Lower leg skin (tissue), 4 donors: ENCODE measurements at regions not wholly inside any gene's neighbourhood (a gene's known extent, or its start where the extent isn't known, plus 50 kb on each side); places are given as distances from the start of the nearest gene placed in this dataset.

Experiments used
- DNase-seq, 2 donors: peaks; one replicate each; pipeline ENCODE4 v3.0.0-alpha.2; 2019; ENCODE audit warnings: low spot score in 2 of 2
- H3K4me3 ChIP-seq: fragments of 200-600 bp; sonication (generic); 2 replicates; pipeline ENCODE4 v1.5.1; 2017; ENCODE audit warnings: mild to moderate bottlenecking, low read depth; ENCODE audit not compliant: poor library complexity, severe bottlenecking
- CTCF ChIP-seq, 3 donors: fragments of 450-650 bp; IDR thresholded peaks; one replicate each; pipeline ENCODE4 v1.5.1; 2016; ENCODE audit warnings: antibody characterized with exemption in 3 of 3, mild to moderate bottlenecking in 3 of 3, moderate library complexity in 2 of 3
- POLR2A ChIP-seq, 2 donors: fragments of 450-650 bp; IDR thresholded peaks; one replicate each; pipeline ENCODE4 v1.6.1; 2016 to 2017; ENCODE audit warnings: antibody characterized with exemption in 2 of 2, mild to moderate bottlenecking in 1 of 2, moderate library complexity in 1 of 2
- WGBS, 2 donors: methylation state at CpG; one replicate each; pipeline ENCODE4 v1.1.5; 2018; 5-methylcytosine and 5-hydroxymethylcytosine counted together
- intact Hi-C: fragments of 100-400 bp; cut with DNase I; formaldehyde crosslinking; loops from one replicate; pipeline ENCODE4 v1.15.0; 2023; ENCODE audit warnings: low total_unique reads

GRCh38 chrX:98409867-98410266 is 1526.2 kb downstream of the RPA4 start:
- WGBS, 2 donors, result 54 to 69% methylated on average over 2 of the region's 2 CpGs

GRCh38 chrX:98412058-98412457 is 1528.3 kb downstream of the RPA4 start:
- 35 to 60% methylated on average over 1 of the region's 1 CpG for WGBS, 2 donors
- no peak overlapping the region for H3K4me3 ChIP-seq
- intact Hi-C loops, result no loop called here
- TF ChIP-seq CTCF (IDR thresholded peaks at IDR 0.05) (no peak), POLR2A (IDR thresholded peaks at IDR 0.05) (no peak)
- no peak for DNase-seq

More at GRCh38 chrX:98409867-98410266, 1526.2 kb downstream of the RPA4 start:
- DNase-seq, result no peak
- TF ChIP-seq CTCF (IDR thresholded peaks at IDR 0.05) (no peak), POLR2A (IDR thresholded peaks at IDR 0.05) (no peak)
- intact Hi-C loops, result no loop called here
- no peak overlapping the region for H3K4me3 ChIP-seq

GRCh38 chrX:98422536-98422935 is 1538.8 kb downstream of the RPA4 start:
- no peak for TF ChIP-seq CTCF (IDR thresholded peaks at IDR 0.05)
- no peak for TF ChIP-seq POLR2A (IDR thresholded peaks at IDR 0.05)
- no peak for DNase-seq
- no peak overlapping the region for H3K4me3 ChIP-seq
- intact Hi-C loops, result no loop called here

GRCh38 chrX:98432413-98432812 is 1548.7 kb downstream of the RPA4 start:
- no peak for DNase-seq
- no peak overlapping the region for H3K4me3 ChIP-seq
- WGBS, 2 donors, result 89 to 90% methylated on average over 1 of the region's 1 CpG
- TF ChIP-seq CTCF (IDR thresholded peaks at IDR 0.05) (no peak), POLR2A (IDR thresholded peaks at IDR 0.05) (no peak)
- intact Hi-C loops, result no loop called here

GRCh38 chrX:98448524-98448923 is 1564.8 kb downstream of the RPA4 start:
- TF ChIP-seq POLR2A (IDR thresholded peaks at IDR 0.05), result no peak
- no peak for TF ChIP-seq CTCF (IDR thresholded peaks at IDR 0.05)
- H3K4me3 ChIP-seq, result no peak overlapping the region
- WGBS, 2 donors, result 88 to 91% methylated on average over 4 of the region's 4 CpGs
- intact Hi-C loops, result no loop called here
- no peak for DNase-seq

GRCh38 chrX:98452456-98452855 is 1568.7 kb downstream of the RPA4 start:
- DNase-seq, result no peak
- WGBS, 2 donors, result 83 to 92% methylated on average over 1 of the region's 1 CpG
- intact Hi-C loops, result no loop called here
- no peak for TF ChIP-seq CTCF (IDR thresholded peaks at IDR 0.05)
- TF ChIP-seq POLR2A (IDR thresholded peaks at IDR 0.05), result no peak
- no peak overlapping the region for H3K4me3 ChIP-seq
